ENCODE measurements at regions not wholly inside any gene's neighbourhood (a gene's known extent, or its start where the extent isn't known, plus 50 kb on each side); places are given as distances from the start of the nearest gene placed in this dataset.
"Not testable (repeated sequence)": the region's sequence is repeated elsewhere in the genome, so short reads cannot be mapped to it uniquely, and the experiment has no call there.

- DNase-seq (ENCODE audit: low read depth, low spot score), result no peak
- in situ Hi-C loops (cut with HindIII; ENCODE audit: low pct_unique_long_range_greater_than_20kb, low sequenced_read_pairs), result no loop called here
These were observed 1331.2 kb downstream of the FSCB start for GRCh38 chr14:43175896-43176295.

GRCh38 chr14:43172899-43173548 is 1334.1 kb downstream of the FSCB start:
- in situ Hi-C loops (cut with HindIII; ENCODE audit: low pct_unique_long_range_greater_than_20kb, low sequenced_read_pairs), result no loop called here
- DNase-seq (ENCODE audit: low read depth, low spot score), result no peak

- in situ Hi-C loops (cut with HindIII; ENCODE audit: low pct_unique_long_range_greater_than_20kb, low sequenced_read_pairs), result no loop called here
- DNase-seq (ENCODE audit: low read depth, low spot score), result no peak
These were observed 1337.4 kb downstream of the FSCB start for GRCh38 chr14:43169722-43170121.

- DNase-seq (ENCODE audit: low read depth, low spot score), result no peak
- in situ Hi-C loops (cut with HindIII; ENCODE audit: low pct_unique_long_range_greater_than_20kb, low sequenced_read_pairs), result no loop called here
These were observed 1338.6 kb downstream of the FSCB start for GRCh38 chr14:43168371-43168925.

- in situ Hi-C loops (cut with HindIII; ENCODE audit: low pct_unique_long_range_greater_than_20kb, low sequenced_read_pairs), result no loop called here
- DNase-seq (ENCODE audit: low read depth, low spot score), result no peak
These were observed 1340.9 kb downstream of the FSCB start for GRCh38 chr14:43166163-43166562.

GRCh38 chr14:43165651-43166050 is 1341.4 kb downstream of the FSCB start:
- in situ Hi-C loops (cut with HindIII; ENCODE audit: low pct_unique_long_range_greater_than_20kb, low sequenced_read_pairs), result no loop called here
- no peak for DNase-seq (ENCODE audit: low read depth, low spot score)

- in situ Hi-C loops (cut with HindIII; ENCODE audit: low pct_unique_long_range_greater_than_20kb, low sequenced_read_pairs), result no loop called here
- no peak for DNase-seq (ENCODE audit: low read depth, low spot score)
These were observed 1345.6 kb downstream of the FSCB start for GRCh38 chr14:43161477-43161876.

- DNase-seq (ENCODE audit: low read depth, low spot score), result no peak
- in situ Hi-C loops (cut with HindIII; ENCODE audit: low pct_unique_long_range_greater_than_20kb, low sequenced_read_pairs), result no loop called here
These were observed 1349.4 kb downstream of the FSCB start for GRCh38 chr14:43157661-43158060.

- no peak for DNase-seq (ENCODE audit: low read depth, low spot score)
- in situ Hi-C loops (cut with HindIII; ENCODE audit: low pct_unique_long_range_greater_than_20kb, low sequenced_read_pairs), result no loop called here
These were observed 1351.2 kb downstream of the FSCB start for GRCh38 chr14:43155924-43156323.

- in situ Hi-C loops (cut with HindIII; ENCODE audit: low pct_unique_long_range_greater_than_20kb, low sequenced_read_pairs), result no loop called here
- no peak for DNase-seq (ENCODE audit: low read depth, low spot score)
These were observed 1351.8 kb downstream of the FSCB start for GRCh38 chr14:43155258-43155657.

GRCh38 chr14:43147485-43147884 is 1359.6 kb downstream of the FSCB start:
- in situ Hi-C loops (cut with HindIII; ENCODE audit: low pct_unique_long_range_greater_than_20kb, low sequenced_read_pairs), result no loop called here
- no peak for DNase-seq (ENCODE audit: low read depth, low spot score)

GRCh38 chr14:43145361-43145760 is 1361.7 kb downstream of the FSCB start:
- in situ Hi-C loops (cut with HindIII; ENCODE audit: low pct_unique_long_range_greater_than_20kb, low sequenced_read_pairs), result no loop called here

GRCh38 chr14:43143106-43143505 is 1364.0 kb downstream of the FSCB start:
- no peak for DNase-seq (ENCODE audit: low read depth, low spot score)

More at GRCh38 chr14:43145361-43145760, 1361.7 kb downstream of the FSCB start:
- no peak for DNase-seq (ENCODE audit: low read depth, low spot score)

GRCh38 chr14:43141636-43142191 is 1365.4 kb downstream of the FSCB start:
- in situ Hi-C loops (cut with HindIII; ENCODE audit: low pct_unique_long_range_greater_than_20kb, low sequenced_read_pairs), result no loop called here

More at GRCh38 chr14:43143106-43143505, 1364.0 kb downstream of the FSCB start:
- in situ Hi-C loops (cut with HindIII; ENCODE audit: low pct_unique_long_range_greater_than_20kb, low sequenced_read_pairs), result no loop called here

GRCh38 chr14:43140453-43140852 is 1366.6 kb downstream of the FSCB start:
- DNase-seq (ENCODE audit: low read depth, low spot score), result no peak
- in situ Hi-C loops (cut with HindIII; ENCODE audit: low pct_unique_long_range_greater_than_20kb, low sequenced_read_pairs), result no loop called here

More at GRCh38 chr14:43141636-43142191, 1365.4 kb downstream of the FSCB start:
- no peak for DNase-seq (ENCODE audit: low read depth, low spot score)

- in situ Hi-C loops (cut with HindIII; ENCODE audit: low pct_unique_long_range_greater_than_20kb, low sequenced_read_pairs), result no loop called here
- DNase-seq (ENCODE audit: low read depth, low spot score), result no peak
These were observed 1371.1 kb downstream of the FSCB start for GRCh38 chr14:43135877-43136411.

- no peak for DNase-seq (ENCODE audit: low read depth, low spot score)
- in situ Hi-C loops (cut with HindIII; ENCODE audit: low pct_unique_long_range_greater_than_20kb, low sequenced_read_pairs), result no loop called here
These were observed 1374.6 kb downstream of the FSCB start for GRCh38 chr14:43132441-43132840.

GRCh38 chr14:43128429-43128828 is 1378.7 kb downstream of the FSCB start:
- in situ Hi-C loops (cut with HindIII; ENCODE audit: low pct_unique_long_range_greater_than_20kb, low sequenced_read_pairs); DNase-seq (ENCODE audit: low read depth, low spot score): not testable (repeated sequence)

GRCh38 chr14:43127874-43128273 is 1379.2 kb downstream of the FSCB start:
- DNase-seq (ENCODE audit: low read depth, low spot score); in situ Hi-C loops (cut with HindIII; ENCODE audit: low pct_unique_long_range_greater_than_20kb, low sequenced_read_pairs): not testable (repeated sequence)

Data from SK-MEL-5 (cell line).